GM18909 (cell line): ENCODE measurements at regions not wholly inside any gene's neighbourhood (a gene's known extent, or its start where the extent isn't known, plus 50 kb on each side); places are given as distances from the start of the nearest gene placed in this dataset.
"Not testable (repeated sequence)": the region's sequence is repeated elsewhere in the genome, so short reads cannot be mapped to it uniquely, and the experiment has no call there.

Source experiments
- ATAC-seq: cut with Tn5 transposase; IDR thresholded peaks from one replicate; pipeline ENCODE4 v1.9.1; 2021; ENCODE audit warnings: mild to moderate bottlenecking; ENCODE audit not compliant: unreplicated experiment, poor library complexity

DNA sequence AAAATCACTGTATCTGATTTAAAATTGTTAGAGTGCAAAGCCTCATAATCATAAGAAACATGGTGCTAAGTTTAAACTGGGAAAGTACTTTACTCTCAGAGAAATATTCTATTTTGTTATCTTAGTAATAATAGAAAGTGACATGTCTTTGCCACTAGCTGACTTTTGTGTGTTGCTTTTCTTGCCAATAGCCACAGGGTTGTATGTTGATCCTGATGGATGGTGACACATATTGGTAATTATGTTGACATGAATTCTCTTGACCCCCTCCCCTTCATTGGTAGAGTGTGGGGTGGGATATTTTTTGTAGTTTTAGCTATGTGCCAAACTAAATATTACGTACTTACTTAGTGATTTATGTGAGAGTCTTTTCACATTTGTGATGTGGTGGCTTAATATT lies 103.1 kb upstream of the MAP9 start:
- no peak for ATAC-seq

DNA sequence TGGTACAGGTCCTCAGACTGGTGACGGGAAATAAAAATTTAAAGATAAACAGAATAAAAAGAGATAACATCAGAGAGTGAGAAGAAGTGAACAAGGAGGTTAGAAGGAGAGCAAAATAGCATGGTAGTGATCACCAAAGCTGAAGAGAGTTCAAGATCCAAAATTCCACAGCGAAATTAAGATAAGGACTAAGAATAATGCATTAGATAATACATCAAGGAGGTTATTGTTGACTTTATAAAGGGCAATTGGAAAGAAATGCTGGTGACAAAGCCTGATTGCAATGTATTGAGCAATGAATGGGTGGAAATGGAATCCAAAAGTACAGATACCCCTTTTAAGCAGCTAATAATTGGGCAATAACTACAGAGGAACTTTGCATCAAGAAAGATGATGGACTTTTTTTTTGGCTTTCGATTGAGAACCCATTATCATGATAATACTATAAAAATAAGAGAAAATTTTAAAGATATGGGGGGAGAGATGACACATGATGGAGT lies 101.6 kb upstream of the MAP9 start:
- no peak for ATAC-seq

- ATAC-seq: no peak
These were observed 98.0 kb upstream of the MAP9 start for GRCh38 chr4:155474758-155475157.

GRCh38 chr4:155473420-155474095 lies 96.8 kb upstream of the MAP9 start:
- ATAC-seq: no peak

DNA sequence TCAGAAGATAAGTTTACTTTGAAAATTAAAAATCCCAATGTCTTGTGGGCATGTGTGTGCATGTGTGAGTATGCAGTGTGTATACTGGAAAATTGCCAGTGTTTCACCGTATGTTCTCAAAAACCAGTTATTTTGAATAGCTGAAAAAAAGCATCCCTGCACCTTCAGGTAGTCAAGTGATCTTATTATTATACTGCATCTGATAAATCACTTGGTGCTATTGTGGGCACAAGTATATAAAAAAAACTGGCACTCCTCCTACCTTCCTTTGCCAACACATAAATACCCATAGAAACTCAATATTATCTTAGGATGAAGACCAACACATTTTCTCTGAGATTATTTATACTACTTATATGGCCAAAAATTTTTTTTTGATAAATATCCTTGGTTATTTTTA lies 91.5 kb upstream of the MAP9 start:
- no peak for ATAC-seq

- no peak for ATAC-seq
These were observed 73.9 kb upstream of the MAP9 start for GRCh38 chr4:155450676-155451075.

GRCh38 chr4:155445306-155445705 lies 68.5 kb upstream of the MAP9 start:
- no peak for ATAC-seq

- ATAC-seq: no peak
These were observed 68.0 kb upstream of the MAP9 start for GRCh38 chr4:155444721-155445120.

- ATAC-seq: peak; percentile 87
These were observed 65.7 kb upstream of the MAP9 start for GRCh38 chr4:155442267-155443105.

DNA sequence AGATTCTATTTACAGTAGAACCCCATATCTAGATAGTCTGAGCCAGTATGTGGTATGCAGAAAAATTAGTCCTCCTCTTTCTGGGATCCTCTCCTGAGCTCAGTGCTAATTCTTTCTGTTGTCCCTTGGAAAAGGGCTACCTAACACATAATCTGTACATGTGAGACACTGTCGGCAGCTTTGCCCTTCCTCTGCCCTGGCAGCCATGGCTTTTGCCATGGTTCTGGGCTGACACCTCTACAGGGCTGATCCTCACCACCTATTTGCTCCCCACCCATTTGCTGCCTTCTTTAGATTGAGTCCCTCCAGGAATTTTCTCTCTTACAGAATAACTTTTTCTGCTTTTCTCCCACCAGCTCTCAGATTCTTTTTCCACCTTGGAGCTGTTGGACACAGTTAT lies 64.7 kb upstream of the MAP9 start:
- ATAC-seq: no peak

GRCh38 chr4:155439760-155440159 lies 63.0 kb upstream of the MAP9 start:
- ATAC-seq: not testable (repeated sequence)

- ATAC-seq: no peak
These were observed 58.1 kb upstream of the MAP9 start for GRCh38 chr4:155434904-155435303.

DNA sequence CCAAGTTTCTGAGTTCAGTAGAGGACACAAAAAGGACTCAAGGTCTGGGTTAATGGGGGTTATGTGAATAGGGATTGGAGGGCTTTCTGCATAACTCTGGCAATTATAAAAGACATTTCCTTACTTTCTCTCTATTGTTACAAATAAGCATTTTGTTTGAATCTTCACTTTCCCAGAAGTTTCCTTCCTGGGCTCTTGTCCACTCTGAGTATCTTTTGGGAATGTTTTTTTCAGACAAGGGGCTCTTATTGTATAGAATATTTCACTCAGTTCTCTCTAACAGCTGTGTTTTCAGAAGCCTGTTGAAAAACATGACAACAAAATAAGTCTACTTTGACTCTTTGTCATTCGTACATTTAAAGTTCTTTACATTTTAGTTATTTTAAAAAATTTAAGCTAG lies 57.6 kb upstream of the MAP9 start:
- ATAC-seq: no peak

GRCh38 chr4:155433636-155434360 lies 57.0 kb upstream of the MAP9 start:
- no peak for ATAC-seq

DNA sequence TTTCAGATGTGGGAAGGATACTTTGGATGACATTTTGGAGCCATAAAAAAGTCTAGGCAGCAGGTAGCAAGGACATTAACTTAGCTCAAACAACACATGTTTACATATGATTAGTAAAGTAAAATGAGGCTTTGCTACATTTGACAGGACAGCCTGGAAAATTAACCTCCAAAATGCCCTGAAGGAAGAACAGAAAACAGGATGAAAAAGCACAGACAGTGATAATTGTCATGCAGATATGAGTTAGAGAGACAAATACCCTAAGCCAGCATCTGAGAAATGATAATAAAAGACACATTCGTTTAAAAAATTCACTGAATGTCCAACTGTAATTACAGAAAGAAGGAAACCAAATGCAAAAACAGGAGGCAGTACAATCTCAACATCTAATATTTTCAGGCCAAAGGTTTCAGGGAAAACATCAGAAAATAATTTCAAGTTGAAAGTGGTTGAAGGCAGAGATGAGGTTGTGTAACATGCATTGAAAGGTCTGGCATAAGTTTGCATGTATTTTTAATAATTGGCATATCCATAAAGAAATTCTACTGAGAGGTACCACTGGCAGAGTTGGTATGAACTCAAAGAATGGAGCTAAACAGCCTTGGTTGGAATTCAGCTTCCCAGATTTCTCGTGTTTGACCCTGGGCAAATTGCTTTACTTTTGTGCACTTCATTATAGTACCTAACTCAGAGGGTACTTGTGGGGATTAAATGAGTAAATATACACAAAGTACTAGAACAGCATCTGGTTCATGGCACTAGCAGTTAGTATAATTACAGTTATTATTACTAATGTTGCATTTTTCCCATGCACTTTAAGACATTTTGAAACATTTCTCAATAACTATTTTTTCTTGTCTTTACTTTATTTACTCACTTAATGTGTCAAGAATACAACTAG lies 54.4 kb upstream of the MAP9 start:
- ATAC-seq: no peak

DNA sequence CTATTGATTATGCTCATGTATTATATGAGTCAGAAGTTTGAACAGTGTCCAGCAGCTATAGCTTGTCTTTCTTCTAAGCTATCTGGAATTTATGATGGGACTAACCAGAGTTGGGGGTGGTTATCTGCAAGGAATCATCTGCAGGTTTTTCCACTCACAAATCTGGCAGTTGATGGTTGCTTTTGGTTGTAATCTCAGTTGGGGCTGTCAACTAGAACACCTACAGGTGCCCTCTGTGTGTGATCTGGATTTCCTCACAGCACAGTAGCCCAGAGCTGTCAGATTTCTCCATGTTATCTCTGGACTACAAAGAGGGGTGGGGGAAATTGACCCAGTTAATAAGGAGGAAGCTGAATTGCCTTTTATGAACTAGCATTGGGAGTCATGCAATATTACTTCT lies 51.4 kb upstream of the MAP9 start:
- no peak for ATAC-seq

DNA sequence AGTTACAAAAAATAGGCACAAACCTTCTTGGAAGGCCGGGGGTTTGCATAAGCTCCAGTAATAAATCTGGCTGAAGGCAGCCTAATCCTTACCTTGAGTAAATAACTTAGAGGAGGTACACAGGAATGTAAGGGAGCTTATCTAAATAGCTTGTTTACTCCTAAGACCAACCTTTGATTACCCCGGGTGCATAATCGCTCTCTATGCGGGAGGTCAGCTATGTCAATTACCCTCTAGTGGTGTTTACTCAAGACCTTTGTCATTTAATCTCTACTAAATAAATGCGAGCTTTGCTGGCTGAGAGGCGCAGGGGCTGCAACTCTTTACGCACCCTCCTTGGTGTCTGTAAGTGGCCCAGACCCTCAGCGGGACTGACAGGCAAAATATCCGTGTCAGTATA lies 50.2 kb upstream of the MAP9 start:
- ATAC-seq: no peak
